GM12878 (cell line): ENCODE measurements at regions not wholly inside any gene's neighbourhood (a gene's known extent, or its start where the extent isn't known, plus 50 kb on each side); places are given as distances from the start of the nearest gene placed in this dataset.

Experiments used
- CTCF ChIP-seq, 3 experiments: IDR thresholded peaks in 2 of 3; conservative IDR thresholded peaks in 1 of 3; 2 replicates each; pipeline ENCODE4 v1.5.1; 2011; ENCODE audit warnings: low read depth in 3 of 3, low read length in 3 of 3, mild to moderate bottlenecking in 3 of 3, control low read depth in 2 of 3, moderate library complexity in 2 of 3, inconsistent platforms in 1 of 3, mixed read lengths in 1 of 3; ENCODE audit not compliant: control insufficient read depth in 2 of 3, insufficient read depth in 1 of 3; ENCODE audit errors: extremely low read depth in 1 of 3
- POLR2A ChIP-seq: IDR thresholded peaks from 2 replicates; pipeline ENCODE4 v1.6.1; 2011; ENCODE audit warnings: low read depth, mild to moderate bottlenecking, low read length
- POLR2AphosphoS5 ChIP-seq: IDR thresholded peaks from 2 replicates; pipeline ENCODE4 v1.6.1; 2011; ENCODE audit warnings: mild to moderate bottlenecking, low read length, inconsistent platforms
- SP1 ChIP-seq: IDR thresholded peaks from one replicate; pipeline ENCODE4 v1.6.1; 2011; ENCODE audit warnings: low read depth, low read length

GRCh38 chr2:48001498-48001897, 95.2 kb upstream of the FBXO11 start:
- no peak for TF ChIP-seq CTCF (IDR thresholded peaks at IDR 0.05 in 2 of 3, conservative IDR thresholded peaks at IDR 0.05 in 1 of 3; ENCODE audit: control insufficient read depth in 2 of 3, extremely low read depth in 1 of 3, insufficient read depth in 1 of 3, low read depth in 3 of 3, low read length in 3 of 3)
- TF ChIP-seq POLR2AphosphoS5: no peak
- no peak for TF ChIP-seq SP1
- no peak for TF ChIP-seq POLR2A
